ENCODE measurements at regions not wholly inside any gene's neighbourhood (a gene's known extent, or its start where the extent isn't known, plus 50 kb on each side); places are given as distances from the start of the nearest gene placed in this dataset.
A peak's percentile ranks its signal among the peaks of the same experiment; 100 is the strongest.

GRCh38 chr4:125140966-125141495, 173.7 kb upstream of the FAT4 start:
- no peak overlapping the region for H3K4me3 ChIP-seq (ENCODE audit: low read length)
- no peak for TF ChIP-seq CTCF (conservative IDR thresholded peaks at IDR 0.05; ENCODE audit: low read length)
- DNase-seq (ENCODE audit: low read depth): peak; percentile 16

- H3K4me3 ChIP-seq (ENCODE audit: low read length): no peak overlapping the region
- TF ChIP-seq CTCF (conservative IDR thresholded peaks at IDR 0.05; ENCODE audit: low read length): no peak
- DNase-seq (ENCODE audit: low read depth): no peak
Measured at GRCh38 chr4:125135652-125136051, 179.1 kb upstream of the FAT4 start.

- TF ChIP-seq CTCF (conservative IDR thresholded peaks at IDR 0.05; ENCODE audit: low read length): no peak
- H3K4me3 ChIP-seq (ENCODE audit: low read length): no peak overlapping the region
- DNase-seq (ENCODE audit: low read depth): no peak
Measured at GRCh38 chr4:125132729-125133128, 182.0 kb upstream of the FAT4 start.

GRCh38 chr4:125131891-125132680, 182.7 kb upstream of the FAT4 start:
- peak; percentile 39 for DNase-seq (ENCODE audit: low read depth)
- H3K4me3 ChIP-seq (ENCODE audit: low read length): no peak overlapping the region
- no peak for TF ChIP-seq CTCF (conservative IDR thresholded peaks at IDR 0.05; ENCODE audit: low read length)

GRCh38 chr4:125125276-125125675, 189.5 kb upstream of the FAT4 start:
- no peak overlapping the region for H3K4me3 ChIP-seq (ENCODE audit: low read length)
- no peak for TF ChIP-seq CTCF (conservative IDR thresholded peaks at IDR 0.05; ENCODE audit: low read length)
- DNase-seq (ENCODE audit: low read depth): no peak

- peak; percentile 48 for DNase-seq (ENCODE audit: low read depth)
- TF ChIP-seq CTCF (conservative IDR thresholded peaks at IDR 0.05; ENCODE audit: low read length): no peak
- H3K4me3 ChIP-seq (ENCODE audit: low read length): no peak overlapping the region
Measured at GRCh38 chr4:125123570-125124109, 191.1 kb upstream of the FAT4 start.

- H3K4me3 ChIP-seq (ENCODE audit: low read length): no peak overlapping the region
Measured at GRCh38 chr4:125121581-125121980, 193.2 kb upstream of the FAT4 start.

More at GRCh38 chr4:125121581-125121980, 193.2 kb upstream of the FAT4 start:
- DNase-seq (ENCODE audit: low read depth): no peak
- no peak for TF ChIP-seq CTCF (conservative IDR thresholded peaks at IDR 0.05; ENCODE audit: low read length)
